AG10803 (cell line): ENCODE measurements at regions not wholly inside any gene's neighbourhood (a gene's known extent, or its start where the extent isn't known, plus 50 kb on each side); places are given as distances from the start of the nearest gene placed in this dataset.
A peak's percentile ranks its signal among the peaks of the same experiment; 100 is the strongest.
"Not testable (repeated sequence)": the region's sequence is repeated elsewhere in the genome, so short reads cannot be mapped to it uniquely, and the experiment has no call there.

Source experiments
- DNase-seq: peaks from one replicate; pipeline ENCODE4 v3.0.0; 2010; ENCODE audit warnings: low read depth
- H3K4me3 ChIP-seq: 2 replicates; pipeline ENCODE4 v1.5.1; 2011; ENCODE audit warnings: mild to moderate bottlenecking, low read length, control low read depth
- TF ChIP-seq, protein P1 (sequence below): conservative IDR thresholded peaks from 2 replicates; pipeline ENCODE4 v1.5.1; 2011; ENCODE audit warnings: mild to moderate bottlenecking, low read length, control low read depth, inconsistent platforms

DNA sequence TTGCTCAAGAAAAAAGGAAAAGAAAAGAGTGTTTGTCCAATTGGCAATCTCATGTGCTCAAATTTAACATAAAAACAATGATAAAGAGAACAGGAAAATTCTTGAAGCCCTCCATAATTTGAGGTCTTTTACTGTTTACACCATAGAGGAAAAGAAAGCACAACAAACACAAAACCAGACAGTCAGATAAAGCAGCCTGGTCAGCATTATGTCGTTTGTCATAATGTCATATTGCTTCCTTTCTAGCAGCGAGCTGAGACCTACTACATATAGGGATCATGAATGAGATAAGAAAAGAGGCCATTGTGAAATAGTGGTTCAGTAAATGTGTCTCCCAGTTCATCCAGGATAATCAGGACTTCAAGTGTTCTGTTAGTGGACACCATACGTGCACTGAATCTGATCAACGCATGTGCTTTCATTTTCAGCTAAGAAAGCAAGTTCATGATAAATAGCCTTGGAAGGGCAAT lies 64.7 kb upstream of the SELENOP start:
- TF ChIP-seq, protein P1, sequence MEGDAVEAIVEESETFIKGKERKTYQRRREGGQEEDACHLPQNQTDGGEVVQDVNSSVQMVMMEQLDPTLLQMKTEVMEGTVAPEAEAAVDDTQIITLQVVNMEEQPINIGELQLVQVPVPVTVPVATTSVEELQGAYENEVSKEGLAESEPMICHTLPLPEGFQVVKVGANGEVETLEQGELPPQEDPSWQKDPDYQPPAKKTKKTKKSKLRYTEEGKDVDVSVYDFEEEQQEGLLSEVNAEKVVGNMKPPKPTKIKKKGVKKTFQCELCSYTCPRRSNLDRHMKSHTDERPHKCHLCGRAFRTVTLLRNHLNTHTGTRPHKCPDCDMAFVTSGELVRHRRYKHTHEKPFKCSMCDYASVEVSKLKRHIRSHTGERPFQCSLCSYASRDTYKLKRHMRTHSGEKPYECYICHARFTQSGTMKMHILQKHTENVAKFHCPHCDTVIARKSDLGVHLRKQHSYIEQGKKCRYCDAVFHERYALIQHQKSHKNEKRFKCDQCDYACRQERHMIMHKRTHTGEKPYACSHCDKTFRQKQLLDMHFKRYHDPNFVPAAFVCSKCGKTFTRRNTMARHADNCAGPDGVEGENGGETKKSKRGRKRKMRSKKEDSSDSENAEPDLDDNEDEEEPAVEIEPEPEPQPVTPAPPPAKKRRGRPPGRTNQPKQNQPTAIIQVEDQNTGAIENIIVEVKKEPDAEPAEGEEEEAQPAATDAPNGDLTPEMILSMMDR = no peak
- peak overlapping the region; percentile 10 for H3K4me3 ChIP-seq
- no peak for DNase-seq

DNA sequence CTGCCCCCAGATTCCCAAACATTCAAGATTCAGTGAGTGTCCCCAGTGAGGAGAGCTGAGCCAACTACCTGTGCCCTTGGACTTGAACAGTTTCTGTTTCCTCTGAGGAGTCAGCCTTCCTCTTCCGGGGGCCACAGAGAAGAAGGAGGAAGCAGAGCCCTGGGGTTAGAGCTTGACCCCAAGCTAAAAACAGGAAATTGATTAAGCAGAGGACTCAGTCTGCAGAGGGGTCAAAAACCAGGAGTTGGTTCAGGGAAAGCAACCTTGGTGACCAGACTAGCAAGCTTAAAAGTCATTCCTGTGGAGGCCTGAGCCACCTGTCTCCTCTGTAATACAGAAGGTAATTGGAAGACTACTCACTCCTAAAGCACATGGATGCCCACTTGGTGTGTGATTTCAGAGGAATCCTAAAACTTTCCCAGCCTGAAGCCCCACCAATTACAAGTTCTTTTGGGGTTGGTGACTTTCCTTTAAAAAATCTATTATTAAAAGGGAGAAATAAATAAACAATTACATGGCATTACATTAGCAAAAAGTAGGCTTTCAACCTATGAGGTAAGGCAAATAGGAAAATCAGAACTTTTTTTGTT lies 64.2 kb upstream of the SELENOP start:
- no peak for DNase-seq
- H3K4me3 ChIP-seq = no peak overlapping the region
- TF ChIP-seq, protein P1 = no peak

DNA sequence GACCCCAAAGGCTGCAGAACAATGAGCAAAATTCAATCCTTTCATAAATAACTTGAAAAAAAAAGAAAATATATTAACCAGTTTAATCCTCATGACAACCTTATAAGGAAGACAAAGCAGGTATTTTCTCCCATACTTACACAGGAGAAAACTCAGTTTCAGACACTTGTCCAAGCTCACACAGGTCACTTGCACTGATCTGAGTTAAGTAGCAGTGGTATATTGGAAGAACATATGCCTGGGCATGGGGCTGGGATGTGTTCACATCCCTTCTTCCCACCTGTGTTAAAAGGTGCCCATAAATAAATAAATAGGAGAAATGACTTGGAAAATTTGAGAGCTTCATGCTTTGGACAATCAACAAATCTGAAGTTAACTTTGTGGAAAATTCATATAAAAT lies 63.5 kb upstream of the SELENOP start:
- no peak for DNase-seq
- TF ChIP-seq, protein P1 = no peak
- H3K4me3 ChIP-seq = no peak overlapping the region

DNA sequence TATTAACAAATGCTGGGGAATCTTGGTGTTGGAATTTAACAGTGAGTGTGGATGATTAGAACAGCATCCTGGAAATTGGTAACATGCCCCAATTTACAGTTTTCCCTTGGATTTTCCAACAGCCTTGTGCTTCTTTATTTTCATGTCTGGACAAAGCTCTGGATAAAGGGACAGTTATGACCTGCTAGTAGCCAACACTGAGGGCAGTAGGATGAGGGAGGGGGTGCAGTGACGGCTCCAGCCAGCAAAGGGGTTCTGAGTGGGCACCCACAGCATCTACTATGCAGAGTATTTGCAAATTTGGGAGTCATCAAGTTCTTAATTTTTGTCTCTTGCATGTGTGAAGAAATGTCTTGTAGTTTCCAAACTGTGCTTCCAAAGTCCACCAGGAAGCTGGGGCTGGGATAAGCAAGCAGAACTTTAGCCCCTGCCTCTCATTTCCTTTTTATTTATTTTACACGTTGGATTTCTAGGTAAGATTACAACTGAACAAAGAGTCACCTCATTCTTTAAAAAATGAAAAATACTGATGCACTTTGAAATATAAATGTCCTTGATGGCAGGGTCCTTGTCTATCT lies 63.0 kb upstream of the SELENOP start:
- TF ChIP-seq, protein P1 = no peak
- H3K4me3 ChIP-seq = no peak overlapping the region
- no peak for DNase-seq

DNA sequence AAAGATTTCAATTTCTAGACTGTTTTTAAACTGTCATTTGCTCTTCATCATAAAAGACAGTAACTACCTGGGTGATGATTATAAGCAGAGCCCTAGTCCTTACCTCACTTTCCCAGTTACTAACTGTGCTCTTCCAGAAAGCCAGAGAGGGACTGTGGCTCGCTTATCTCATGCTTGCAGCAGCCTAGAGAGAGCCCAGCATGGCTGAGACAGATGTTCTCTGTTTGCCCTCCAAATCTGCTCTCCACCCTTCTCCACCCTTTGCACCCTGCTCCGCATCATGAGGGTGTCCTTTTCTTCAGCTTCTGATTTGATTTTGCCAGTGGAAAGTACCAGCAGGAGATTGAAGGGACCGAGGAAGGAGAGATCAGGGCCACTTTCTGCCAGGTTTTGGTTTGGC lies 61.2 kb upstream of the SELENOP start:
- H3K4me3 ChIP-seq = no peak overlapping the region
- TF ChIP-seq, protein P1 = no peak
- DNase-seq = no peak

DNA sequence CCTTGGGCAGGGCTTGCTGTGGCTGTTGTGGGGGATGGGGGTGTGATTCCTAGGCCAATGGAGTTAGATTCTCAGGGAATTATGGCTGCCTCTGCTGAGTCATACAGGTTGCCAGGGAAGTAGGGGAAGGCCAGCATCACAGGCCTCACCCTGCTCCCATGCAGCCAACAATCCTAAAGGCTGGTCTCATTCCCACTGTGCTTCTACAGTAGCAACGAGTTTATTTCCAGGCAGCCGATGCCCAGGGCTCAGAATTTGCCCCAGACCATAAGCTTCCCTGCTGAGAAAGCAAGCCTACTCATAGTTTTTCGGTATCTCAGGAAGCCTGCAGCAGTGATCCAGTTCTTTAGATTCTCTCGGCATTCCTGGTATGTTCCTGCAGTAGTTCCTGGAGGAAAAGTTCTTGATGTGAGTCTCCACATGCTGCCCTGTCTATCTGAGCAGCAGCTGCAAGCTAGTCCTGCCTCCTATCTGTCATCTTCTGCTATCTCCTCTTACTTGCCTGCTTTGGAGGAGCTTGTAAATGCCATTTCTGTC lies 59.3 kb upstream of the SELENOP start:
- no peak for DNase-seq
- TF ChIP-seq, protein P1 = no peak
- no peak overlapping the region for H3K4me3 ChIP-seq

DNA sequence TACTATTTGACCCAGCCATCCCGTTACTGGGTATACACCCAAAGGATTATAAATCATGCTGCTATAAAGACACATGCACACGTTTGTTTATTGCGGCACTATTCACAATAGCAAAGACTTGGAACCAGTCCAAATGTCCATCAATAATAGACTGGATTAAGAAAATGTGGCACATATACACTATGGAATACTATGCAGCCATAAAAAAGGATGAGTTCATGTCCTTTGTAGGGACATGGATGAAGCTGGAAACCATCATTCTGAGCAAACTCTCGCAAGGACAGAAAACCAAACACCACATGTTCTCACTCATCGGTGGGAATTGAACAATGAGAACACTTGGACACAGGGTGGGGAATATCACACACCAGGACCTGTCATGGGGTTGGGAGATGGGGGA lies 56.7 kb upstream of the SELENOP start:
- not testable (repeated sequence) for DNase-seq, H3K4me3 ChIP-seq

DNA sequence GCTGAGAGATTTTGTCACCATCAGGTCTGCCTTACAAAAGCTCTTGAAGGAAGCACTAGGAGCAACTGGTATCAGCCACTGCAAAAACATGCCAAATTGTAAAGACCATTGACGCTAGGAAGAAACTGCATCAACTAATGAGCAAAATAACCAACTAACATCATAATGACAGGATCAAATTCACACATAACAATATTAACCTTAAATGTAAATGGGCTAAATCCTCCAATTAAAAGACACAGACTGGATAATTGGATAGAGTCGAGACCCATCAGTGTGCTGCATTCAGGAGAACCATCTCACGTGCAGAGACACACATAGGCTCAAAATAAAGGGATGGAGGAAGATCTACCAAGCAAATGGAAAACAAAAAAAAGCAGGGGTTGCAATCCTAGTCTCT lies 53.1 kb upstream of the SELENOP start:
- H3K4me3 ChIP-seq, DNase-seq: not testable (repeated sequence)
